Astrocyte of the spinal cord (primary cell): ENCODE measurements at regions not wholly inside any gene's neighbourhood (a gene's known extent, or its start where the extent isn't known, plus 50 kb on each side); places are given as distances from the start of the nearest gene placed in this dataset.

Experiments
- DNase-seq: peaks from one replicate; pipeline ENCODE4 v3.0.0; 2011; ENCODE audit warnings: low read depth, low spot score
- H3K4me3 ChIP-seq: 2 replicates; pipeline ENCODE4 v1.5.1; 2011; ENCODE audit warnings: low read depth, mild to moderate bottlenecking, low read length, moderate library complexity
- in situ Hi-C: cut with HindIII; loops from 2 replicates; pipeline ENCODE4 v1.10.0; 2017; ENCODE audit warnings: low sequenced_read_pairs
- TF ChIP-seq, protein P1 (sequence below): IDR thresholded peaks from 2 replicates; pipeline ENCODE4 v1.5.1; 2012; ENCODE audit warnings: low read depth, mild to moderate bottlenecking, low read length, inconsistent platforms

DNA sequence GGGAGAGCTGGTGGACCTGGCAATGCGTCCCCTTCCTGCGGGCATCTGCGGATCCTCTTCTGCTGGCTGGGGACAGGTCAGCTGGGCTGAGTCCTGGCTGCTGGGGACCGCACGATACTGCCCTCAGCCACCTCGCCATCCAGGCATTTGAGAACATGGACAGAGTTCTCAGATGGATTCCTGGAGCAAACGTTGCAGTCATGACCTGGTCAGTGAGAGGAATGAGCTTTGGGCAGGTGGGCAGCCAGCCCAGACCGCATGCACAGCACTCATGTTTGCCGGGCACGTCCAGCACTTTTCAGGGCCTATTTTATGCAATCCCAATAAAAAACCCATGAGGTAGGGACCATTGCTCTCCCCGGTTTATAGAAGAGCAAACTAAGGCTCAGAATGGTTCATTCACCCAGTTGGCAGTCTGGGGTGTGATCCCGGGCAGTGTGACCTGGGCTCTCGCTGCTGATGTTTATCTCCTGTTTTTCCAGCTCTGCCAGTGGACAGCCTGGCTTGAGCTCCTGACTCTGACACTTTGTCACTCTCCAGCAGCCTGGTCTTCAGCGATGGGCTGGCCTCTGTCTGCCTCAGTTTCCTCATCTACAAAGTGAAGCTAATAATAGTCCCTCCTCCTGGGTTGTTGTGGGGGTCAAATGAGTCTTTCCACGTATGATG is 294.7 kb downstream of the IRF8 start:
- TF ChIP-seq, protein P1, sequence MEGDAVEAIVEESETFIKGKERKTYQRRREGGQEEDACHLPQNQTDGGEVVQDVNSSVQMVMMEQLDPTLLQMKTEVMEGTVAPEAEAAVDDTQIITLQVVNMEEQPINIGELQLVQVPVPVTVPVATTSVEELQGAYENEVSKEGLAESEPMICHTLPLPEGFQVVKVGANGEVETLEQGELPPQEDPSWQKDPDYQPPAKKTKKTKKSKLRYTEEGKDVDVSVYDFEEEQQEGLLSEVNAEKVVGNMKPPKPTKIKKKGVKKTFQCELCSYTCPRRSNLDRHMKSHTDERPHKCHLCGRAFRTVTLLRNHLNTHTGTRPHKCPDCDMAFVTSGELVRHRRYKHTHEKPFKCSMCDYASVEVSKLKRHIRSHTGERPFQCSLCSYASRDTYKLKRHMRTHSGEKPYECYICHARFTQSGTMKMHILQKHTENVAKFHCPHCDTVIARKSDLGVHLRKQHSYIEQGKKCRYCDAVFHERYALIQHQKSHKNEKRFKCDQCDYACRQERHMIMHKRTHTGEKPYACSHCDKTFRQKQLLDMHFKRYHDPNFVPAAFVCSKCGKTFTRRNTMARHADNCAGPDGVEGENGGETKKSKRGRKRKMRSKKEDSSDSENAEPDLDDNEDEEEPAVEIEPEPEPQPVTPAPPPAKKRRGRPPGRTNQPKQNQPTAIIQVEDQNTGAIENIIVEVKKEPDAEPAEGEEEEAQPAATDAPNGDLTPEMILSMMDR, result no peak
- in situ Hi-C loops, result no loop called here
- no peak overlapping the region for H3K4me3 ChIP-seq
- no peak for DNase-seq

DNA sequence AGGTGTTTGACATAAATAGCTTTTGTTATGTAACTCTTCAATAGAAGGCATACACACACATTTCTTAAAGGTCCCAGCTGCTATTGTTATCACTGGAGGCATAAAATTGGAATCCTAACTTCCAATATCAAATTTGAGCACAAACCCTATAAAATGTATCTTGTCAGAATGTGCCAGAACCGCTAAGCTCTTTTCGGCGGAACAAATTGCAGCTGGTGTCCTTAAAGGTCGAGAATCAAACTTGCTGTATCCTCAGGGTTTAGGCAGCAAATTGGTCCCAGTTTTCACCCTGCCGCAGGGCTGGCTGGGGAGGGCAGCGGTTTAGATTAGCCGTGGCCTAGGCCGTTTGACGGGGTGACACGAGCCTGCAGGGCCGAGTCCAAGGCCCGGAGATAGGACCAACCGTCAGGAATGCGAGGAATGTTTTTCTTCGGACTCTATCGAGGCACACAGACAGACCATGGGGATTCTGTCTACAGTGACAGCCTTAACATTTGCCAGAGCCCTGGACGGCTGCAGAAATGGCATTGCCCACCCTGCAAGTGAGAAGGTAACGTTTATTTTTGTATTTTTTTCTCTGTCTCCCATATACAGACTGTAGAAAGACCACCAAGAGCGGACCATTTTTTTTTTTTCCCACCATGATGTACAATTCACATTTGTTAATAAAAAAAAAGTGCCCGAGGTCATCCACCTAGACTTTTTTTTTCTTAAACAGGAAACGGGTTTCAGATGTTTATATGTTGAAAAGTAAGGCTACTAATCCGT is 297.1 kb downstream of the IRF8 start:
- in situ Hi-C loops, result no loop called here
- H3K4me3 ChIP-seq, result no peak overlapping the region
- DNase-seq, result no peak
- TF ChIP-seq, protein P1, result no peak

DNA sequence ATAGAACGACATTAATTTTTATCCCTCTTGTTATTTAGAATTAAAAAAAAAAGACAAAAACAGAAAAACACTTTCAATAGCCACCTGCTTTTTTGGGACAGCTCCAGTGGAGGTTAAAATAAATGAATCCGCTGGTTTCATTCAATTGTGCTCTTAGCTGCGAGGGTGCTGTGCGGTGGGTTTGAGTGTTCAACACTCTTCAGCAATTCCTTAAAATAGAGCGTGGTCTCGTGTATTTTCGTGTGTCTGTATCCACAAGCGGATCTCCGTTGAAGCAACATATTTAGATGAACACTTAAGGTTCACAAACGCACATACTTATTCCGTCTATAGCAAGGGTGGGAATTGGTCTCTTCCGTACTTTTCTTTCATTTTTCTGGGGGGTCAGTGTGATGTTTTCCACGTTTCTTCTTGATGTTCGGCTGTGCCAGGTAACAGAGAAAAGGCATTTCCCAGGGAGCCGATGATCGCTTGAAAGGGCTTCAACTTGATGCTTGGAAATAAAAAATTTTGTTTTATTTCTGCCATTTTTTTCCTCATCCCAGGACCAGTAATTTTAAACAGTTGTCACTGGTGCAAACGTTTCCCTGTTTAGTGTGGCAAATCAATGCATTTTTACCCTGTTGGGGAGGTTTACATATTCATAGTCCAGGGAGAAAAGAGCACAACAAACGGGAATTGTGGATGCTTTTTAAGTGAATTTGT is 297.9 kb downstream of the IRF8 start:
- H3K4me3 ChIP-seq, result no peak overlapping the region
- TF ChIP-seq, protein P1, result no peak
- in situ Hi-C loops, result no loop called here
- no peak for DNase-seq

DNA sequence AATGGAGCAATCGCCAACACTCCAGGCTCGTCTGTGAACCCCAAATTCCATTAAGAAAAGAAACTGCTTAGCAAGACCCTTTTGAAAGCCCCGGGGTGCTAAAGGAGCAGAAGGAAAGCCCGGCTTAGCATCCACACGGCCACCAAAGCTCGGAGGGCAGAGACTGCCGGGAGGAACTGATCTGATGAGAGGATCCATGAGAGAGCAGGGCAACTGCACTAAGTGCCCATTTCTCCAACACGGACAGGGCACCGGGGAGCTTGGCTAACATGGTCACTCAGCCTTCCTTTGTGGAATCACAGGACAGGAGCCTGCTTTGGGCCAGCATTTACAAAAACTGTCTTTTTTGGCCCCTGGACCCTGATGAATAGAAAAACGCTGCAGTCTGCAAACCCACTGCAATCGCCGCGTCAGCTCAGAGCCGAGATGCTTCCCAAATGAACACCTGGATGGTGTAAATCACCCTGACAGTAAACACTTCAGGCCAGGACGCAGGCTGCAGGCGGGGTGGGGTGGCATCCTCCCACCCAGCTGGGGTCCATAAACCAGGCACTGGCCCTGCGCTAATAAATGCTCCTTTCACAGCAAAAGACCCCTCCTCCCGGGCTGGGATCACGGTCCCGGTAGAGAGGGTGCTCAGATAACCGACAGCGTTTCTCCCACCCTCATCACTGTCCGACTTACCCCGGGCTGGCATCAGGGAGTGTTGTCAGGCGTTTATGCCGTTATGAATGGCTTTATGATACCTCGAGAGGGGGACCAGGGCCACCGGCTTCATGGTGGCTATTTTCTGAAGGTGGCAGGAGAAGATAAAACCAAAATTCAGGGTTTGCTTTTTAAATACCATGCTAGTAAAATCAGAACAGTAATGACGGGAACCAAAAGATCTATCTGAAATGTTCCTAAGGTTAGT is 299.5 kb downstream of the IRF8 start:
- TF ChIP-seq, protein P1, result no peak
- H3K4me3 ChIP-seq, result no peak overlapping the region
- in situ Hi-C loops, result no loop called here
- DNase-seq, result no peak

DNA sequence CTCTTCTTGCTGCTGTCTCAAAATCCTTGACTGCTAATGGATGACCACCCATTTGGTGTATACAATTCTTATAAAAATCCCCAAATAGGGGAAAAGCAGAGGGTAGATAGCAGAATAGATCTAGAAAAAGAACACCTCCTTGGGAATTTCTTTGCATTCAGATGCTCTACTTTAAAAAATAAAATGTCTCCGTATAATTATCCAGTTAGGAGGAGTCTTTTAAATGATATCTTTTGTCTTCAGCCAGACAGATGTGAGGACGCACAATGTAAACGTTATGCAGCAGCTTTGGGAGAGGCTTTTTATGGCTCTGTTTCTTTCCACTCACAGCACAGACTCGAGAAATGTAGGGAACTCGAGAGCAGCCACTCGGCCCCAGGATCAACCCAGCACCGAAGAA is 300.2 kb downstream of the IRF8 start:
- DNase-seq, result no peak
- TF ChIP-seq, protein P1, result no peak
- H3K4me3 ChIP-seq, result no peak overlapping the region
- in situ Hi-C loops, result no loop called here
